ENCODE measurements at regions not wholly inside any gene's neighbourhood (a gene's known extent, or its start where the extent isn't known, plus 50 kb on each side); places are given as distances from the start of the nearest gene placed in this dataset.

DNA sequence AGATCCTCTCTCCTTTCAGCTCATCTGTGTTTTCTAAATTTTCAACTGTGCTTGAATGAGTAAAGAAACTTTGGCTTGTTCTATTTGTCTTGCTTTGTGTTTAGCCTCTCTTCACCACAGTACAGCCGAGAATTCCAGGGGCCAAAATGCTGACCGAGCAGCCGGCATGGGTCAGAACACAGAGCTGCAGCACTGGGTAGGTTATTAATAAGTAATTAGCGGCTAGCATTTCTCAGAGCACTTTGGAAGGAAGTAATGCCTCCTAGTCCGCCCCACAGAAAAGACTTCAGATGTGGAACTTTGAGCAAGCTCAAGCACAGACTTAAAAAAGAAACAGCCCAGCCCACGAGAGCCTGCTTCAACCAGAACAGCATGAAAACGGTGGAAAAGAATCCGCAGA is 343.9 kb downstream of the ARRDC4 start:
- TF ChIP-seq, protein P1, sequence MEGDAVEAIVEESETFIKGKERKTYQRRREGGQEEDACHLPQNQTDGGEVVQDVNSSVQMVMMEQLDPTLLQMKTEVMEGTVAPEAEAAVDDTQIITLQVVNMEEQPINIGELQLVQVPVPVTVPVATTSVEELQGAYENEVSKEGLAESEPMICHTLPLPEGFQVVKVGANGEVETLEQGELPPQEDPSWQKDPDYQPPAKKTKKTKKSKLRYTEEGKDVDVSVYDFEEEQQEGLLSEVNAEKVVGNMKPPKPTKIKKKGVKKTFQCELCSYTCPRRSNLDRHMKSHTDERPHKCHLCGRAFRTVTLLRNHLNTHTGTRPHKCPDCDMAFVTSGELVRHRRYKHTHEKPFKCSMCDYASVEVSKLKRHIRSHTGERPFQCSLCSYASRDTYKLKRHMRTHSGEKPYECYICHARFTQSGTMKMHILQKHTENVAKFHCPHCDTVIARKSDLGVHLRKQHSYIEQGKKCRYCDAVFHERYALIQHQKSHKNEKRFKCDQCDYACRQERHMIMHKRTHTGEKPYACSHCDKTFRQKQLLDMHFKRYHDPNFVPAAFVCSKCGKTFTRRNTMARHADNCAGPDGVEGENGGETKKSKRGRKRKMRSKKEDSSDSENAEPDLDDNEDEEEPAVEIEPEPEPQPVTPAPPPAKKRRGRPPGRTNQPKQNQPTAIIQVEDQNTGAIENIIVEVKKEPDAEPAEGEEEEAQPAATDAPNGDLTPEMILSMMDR (IDR thresholded peaks at IDR 0.05), result no peak
- TF ChIP-seq POLR2AphosphoS5 (IDR thresholded peaks at IDR 0.05), result no peak

Measured in gastroesophageal sphincter (tissue), 3 donors.